ENCODE measurements at regions not wholly inside any gene's neighbourhood (a gene's known extent, or its start where the extent isn't known, plus 50 kb on each side); places are given as distances from the start of the nearest gene placed in this dataset.

DNA sequence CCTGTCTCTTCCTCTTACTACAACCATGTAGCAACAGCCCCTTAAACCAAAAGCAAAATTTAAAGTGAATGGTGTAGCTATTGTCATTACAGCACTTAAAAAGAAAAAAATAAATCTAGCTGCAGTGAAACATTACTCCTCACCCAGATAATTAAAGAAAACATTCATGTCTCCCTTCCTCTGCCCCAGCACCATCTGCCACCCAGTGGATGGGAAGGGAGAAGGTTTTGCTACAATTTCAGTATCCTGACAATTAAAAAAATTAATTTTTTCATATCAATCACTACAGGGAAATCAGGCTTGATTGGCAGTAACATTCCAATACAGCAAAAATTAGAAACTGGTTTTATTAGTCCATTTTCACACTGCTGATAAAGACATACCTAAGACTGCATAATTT is 147.4 kb upstream of the PUM3 start:
- DNase-seq (ENCODE audit: low spot score) (no peak), FAIRE-seq (no peak)

GRCh38 chr9:2987679-2988078 is 143.8 kb upstream of the PUM3 start:
- DNase-seq (ENCODE audit: low spot score) (no peak), FAIRE-seq (no peak)

DNA sequence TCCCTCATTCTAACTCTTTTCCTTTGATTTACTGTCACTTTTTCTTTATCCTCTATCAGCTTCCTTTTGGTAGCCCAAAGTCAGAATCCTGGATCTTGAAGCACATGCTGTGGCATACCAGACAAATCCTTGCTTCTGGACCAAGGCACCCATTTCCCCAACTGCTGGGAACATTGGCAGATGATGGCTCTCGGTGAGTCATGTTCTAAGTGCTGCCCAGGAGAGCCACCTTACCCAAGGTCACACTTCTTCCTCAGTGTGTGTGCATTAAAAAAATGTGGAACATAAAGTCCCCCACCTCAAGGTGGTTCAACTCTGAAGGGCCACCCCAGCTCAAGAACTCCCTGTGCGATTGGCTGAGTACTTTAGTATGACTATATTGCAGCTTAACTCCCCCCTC is 141.4 kb upstream of the PUM3 start:
- DNase-seq (ENCODE audit: low spot score) (no peak), FAIRE-seq (no peak)

- no peak for FAIRE-seq
- DNase-seq (ENCODE audit: low spot score), result no peak
Measured at GRCh38 chr9:2984491-2984890, 140.6 kb upstream of the PUM3 start.

DNA sequence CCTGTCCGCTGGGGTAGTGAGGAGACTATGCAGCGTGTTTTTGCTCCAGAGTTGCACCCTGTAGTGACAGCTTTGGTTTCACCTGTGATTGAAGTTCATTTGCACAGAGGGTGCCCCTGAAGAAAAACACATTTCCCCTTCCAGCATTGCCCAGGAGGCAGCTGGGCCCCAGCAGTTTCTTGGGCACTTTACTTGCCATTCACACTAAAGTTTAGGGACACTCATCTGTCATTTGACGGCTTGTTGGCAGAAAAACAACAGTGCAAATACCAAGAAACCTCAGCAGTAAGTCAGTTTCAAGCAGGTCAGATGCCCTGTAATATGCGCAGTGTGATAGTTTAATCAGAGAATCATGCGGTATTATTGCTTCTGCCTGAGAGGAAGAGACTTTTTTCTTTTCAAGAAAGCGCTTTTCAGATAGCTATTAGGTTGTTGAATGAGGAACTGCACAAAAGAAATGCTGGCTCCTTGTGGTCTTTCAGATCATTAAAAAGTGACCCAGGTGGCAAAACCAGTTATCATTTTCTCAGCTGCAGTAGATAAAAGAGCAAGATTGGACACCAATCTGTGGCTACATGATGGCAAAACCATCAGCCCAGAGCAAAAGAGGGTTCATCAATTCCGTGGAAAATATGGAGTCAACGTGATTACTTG is 136.2 kb upstream of the PUM3 start:
- FAIRE-seq (no peak), DNase-seq (ENCODE audit: low spot score) (no peak)

GRCh38 chr9:2972475-2972874 is 128.6 kb upstream of the PUM3 start:
- FAIRE-seq (no peak), DNase-seq (ENCODE audit: low spot score) (no peak)

GRCh38 chr9:2970864-2971263 is 127.0 kb upstream of the PUM3 start:
- FAIRE-seq (no peak), DNase-seq (ENCODE audit: low spot score) (no peak)

GRCh38 chr9:2967766-2968165 is 123.9 kb upstream of the PUM3 start:
- DNase-seq (ENCODE audit: low spot score) (no peak), FAIRE-seq (no peak)

- FAIRE-seq (no peak), DNase-seq (ENCODE audit: low spot score) (no peak)
Measured at GRCh38 chr9:2966565-2967300, 122.8 kb upstream of the PUM3 start.

- DNase-seq (ENCODE audit: low spot score) (no peak), FAIRE-seq (no peak)
Measured at GRCh38 chr9:2964470-2964869, 120.6 kb upstream of the PUM3 start.

DNA sequence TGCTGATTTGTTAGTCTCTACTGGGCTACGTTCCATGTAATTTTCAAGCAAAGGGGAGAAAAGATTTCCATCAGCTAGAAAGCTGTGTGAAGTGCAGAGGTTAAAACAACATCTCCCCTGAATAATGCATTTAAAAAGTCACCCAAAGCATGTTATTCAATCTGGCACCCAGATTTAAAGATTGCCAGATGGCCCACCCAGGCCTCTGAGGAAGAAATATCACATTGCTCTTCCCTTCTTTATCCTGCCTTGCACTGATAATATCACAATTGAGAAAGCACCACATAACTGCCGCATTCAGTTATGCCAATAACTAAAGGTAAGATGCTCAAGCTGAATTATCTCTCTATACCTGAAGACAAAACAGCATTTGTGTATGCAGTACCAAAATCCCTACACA is 119.4 kb upstream of the PUM3 start:
- FAIRE-seq (no peak), DNase-seq (ENCODE audit: low spot score) (no peak)

GRCh38 chr9:2962471-2963172 is 118.7 kb upstream of the PUM3 start:
- FAIRE-seq (no peak), DNase-seq (ENCODE audit: low spot score) (no peak)

DNA sequence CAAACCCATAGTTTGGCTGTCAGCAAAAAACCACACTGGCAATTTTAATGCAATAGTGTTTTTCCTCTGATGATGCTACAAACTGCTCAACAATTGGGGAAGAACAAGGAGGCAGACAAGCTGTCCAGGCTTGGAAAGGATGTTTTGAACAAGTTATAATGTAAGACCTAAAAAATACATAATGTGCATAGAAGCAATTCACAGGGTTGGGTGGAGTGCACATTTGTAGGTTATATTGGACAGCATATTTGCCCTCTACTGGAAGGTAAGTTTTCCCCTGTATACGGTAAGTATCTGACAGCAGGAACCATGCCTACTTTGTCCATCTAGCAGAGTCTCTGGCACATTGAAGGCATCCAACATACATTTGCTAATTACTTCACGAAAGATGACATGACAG is 114.3 kb upstream of the PUM3 start:
- FAIRE-seq (no peak), DNase-seq (ENCODE audit: low spot score) (no peak)

DNA sequence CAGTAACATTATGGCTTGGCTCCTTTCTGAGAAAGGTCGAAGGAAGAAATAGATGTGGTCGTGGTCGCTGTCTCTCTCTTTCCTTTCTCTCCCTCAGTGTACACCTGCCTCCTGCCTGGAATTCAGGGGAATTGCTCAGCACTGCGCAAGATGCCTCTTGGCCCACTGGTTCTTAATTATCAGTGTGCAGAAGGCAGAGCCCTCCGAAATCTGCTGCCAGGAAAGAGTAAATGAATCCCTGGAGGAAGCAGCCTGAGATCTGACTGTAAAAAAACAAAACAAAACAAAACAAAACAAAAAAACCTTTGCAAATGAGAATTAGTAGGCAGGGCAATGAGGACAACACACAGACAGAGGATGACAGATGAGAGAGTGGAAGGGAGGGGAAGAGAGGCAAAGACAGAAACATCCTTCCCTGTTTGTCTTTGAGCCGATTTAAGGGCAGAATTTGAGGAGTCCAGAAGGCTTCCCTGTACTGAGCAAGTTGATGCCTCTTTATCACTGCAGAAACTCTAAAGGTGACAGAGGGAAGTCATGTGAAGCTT is 113.8 kb upstream of the PUM3 start:
- FAIRE-seq, result no peak

GRCh38 chr9:2955575-2955974 is 111.7 kb upstream of the PUM3 start:
- FAIRE-seq (no peak), DNase-seq (ENCODE audit: low spot score) (no peak)

More for the DNA sequence above, 113.8 kb upstream of the PUM3 start:
- DNase-seq (ENCODE audit: low spot score), result no peak

- DNase-seq (ENCODE audit: low spot score) (no peak), FAIRE-seq (no peak)
Measured at GRCh38 chr9:2939368-2939767, 95.5 kb upstream of the PUM3 start.

GRCh38 chr9:2936221-2936620 is 92.3 kb upstream of the PUM3 start:
- DNase-seq (ENCODE audit: low spot score) (no peak), FAIRE-seq (no peak)

DNA sequence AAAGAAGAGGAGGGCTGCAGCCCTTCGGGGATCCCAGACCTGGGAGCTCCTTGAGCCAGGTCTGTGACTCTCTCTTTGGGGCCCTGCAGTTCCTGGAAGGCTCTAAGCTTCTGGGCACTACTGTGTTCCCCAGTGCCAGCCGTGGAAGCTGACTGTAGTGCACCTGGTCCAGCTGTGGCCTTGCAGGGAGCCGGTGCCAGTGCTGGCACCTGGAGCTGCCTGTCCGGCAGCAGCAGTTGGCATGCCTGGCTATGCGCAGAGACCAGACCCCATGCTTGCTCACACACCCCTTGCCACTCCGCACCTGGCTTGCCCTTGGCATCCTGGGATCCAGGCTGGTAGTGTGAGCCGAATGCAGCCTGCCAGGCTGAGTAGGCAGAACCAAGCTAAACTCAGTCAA is 91.0 kb upstream of the PUM3 start:
- FAIRE-seq, result no peak
- DNase-seq (ENCODE audit: low spot score), result no peak

GRCh38 chr9:2934241-2934650 is 90.4 kb upstream of the PUM3 start:
- DNase-seq (ENCODE audit: low spot score) (no peak), FAIRE-seq (no peak)

DNA sequence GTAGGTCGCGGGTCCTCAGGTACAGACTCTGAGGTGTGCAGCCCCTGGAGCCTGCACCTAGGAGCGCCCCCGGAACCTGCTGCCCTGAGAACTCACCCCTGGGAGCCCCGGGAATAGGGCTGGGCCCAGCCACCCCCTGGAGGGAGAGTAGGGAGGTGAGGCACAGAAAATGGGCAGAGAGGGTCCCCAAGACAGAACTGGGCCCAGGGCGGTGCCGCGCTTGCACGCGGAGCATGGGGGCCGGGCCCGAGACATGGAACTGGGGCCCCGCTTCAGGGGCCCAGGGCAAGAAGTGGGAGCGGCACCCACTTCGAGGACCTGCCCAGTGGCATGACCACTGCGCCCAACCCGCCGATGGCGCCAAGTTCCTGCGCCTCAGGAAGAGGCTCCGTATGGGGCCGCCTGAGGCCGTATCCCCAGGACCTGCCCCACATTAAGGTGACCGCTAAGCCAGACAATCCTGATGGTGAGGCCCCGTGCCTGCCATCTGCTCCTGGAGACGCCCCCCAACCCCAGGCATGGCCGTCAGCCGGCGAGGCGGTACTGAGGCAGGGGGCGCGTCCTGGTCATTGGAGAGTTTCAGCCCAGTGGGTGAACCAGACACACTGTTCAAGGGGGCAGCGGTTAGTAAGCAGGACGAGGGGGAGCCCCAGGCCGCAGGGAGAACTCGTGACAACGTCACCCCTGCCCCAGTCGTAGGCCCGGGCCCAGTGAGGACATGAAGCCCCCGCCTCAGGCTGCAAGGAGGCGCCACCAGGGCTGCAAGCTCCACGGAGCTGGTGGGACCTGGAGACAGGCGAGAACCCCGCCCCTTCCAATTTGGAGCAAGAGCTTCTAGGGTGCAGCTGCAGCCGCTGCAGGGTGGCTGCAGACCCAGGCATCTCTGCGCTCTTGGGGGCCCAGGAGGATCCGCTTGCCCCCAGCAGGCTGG is 89.5 kb upstream of the PUM3 start:
- FAIRE-seq (no peak), DNase-seq (ENCODE audit: low spot score) (no peak)

DNA sequence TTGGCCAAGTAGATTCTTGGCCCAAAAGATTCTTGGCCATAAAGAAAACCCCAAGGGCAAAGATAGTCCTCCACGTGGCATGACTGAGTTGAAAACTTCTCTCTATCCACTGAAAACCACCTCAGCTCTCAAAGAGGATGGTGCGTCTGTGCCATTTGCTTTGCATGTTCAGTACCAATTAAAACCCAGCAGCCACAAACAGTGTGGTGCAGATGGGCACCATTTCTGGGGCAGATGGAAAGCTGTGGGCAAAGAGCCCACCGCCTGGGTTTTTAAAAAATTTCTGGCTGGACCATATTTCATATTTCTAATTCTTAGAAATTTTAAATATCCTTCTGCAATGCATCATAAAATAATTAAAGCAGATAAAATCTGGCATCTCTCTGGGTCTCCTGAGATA is 84.5 kb upstream of the PUM3 start:
- FAIRE-seq (no peak), DNase-seq (ENCODE audit: low spot score) (no peak)
